A673 (cell line): ENCODE measurements at regions not wholly inside any gene's neighbourhood (a gene's known extent, or its start where the extent isn't known, plus 50 kb on each side); places are given as distances from the start of the nearest gene placed in this dataset.

Experiments used
- BruUV-seq: library from RNA; stranded (reverse); fragments of 400-500 nt; replicated peaks from 2 replicates; lab custom pipeline; 2021; lab: Mats Ljungman, UMichigan
- CTCF ChIA-PET: fragments of 300-600 bp; sonication (Branson Sonifier 250); formaldehyde crosslinking; loops from one replicate; lab custom pipeline; 2022; ENCODE audit warnings: antibody characterized with exemption; lab: Charles Lee
- POLR2A ChIA-PET: fragments of 300-600 bp; sonication (Branson Sonifier 250); formaldehyde crosslinking; loops from one replicate; lab custom pipeline; 2022; ENCODE audit warnings: antibody characterized with exemption; ENCODE audit not compliant: low non-redundant PET; lab: Charles Lee
- DNase-seq: peaks from one replicate; pipeline ENCODE4 v3.0.0-alpha.2; 2015; ENCODE audit warnings: low spot score
- H3K27ac ChIP-seq: fragments of 200-600 bp; sonication (generic); 2 replicates; pipeline ENCODE4 v1.5.1; 2016; ENCODE audit warnings: mixed run types, low read depth, mild to moderate bottlenecking, mixed read lengths, antibody characterized with exemption, low read length; ENCODE audit not compliant: poor library complexity, severe bottlenecking
- H3K27me3 ChIP-seq: fragments of 200-600 bp; sonication (generic); replicated peaks from 2 replicates; pipeline ENCODE4 v1.6.1; 2017; ENCODE audit warnings: mixed run types, low read depth, mild to moderate bottlenecking, mixed read lengths, antibody characterized with exemption, low read length; ENCODE audit not compliant: insufficient read depth, poor library complexity
- H3K36me3 ChIP-seq: fragments of 200-600 bp; sonication (generic); 2 replicates; pipeline ENCODE4 v1.6.1; 2016; ENCODE audit warnings: mixed run types, mild to moderate bottlenecking, mixed read lengths, antibody characterized with exemption, low read length; ENCODE audit not compliant: insufficient read depth, poor library complexity, severe bottlenecking
- H3K4me1 ChIP-seq: fragments of 200-600 bp; sonication (generic); 2 replicates; pipeline ENCODE4 v1.6.1; 2017; ENCODE audit warnings: mixed run types, mild to moderate bottlenecking, mixed read lengths, antibody characterized with exemption, low read length; ENCODE audit not compliant: insufficient read depth, poor library complexity, severe bottlenecking
- H3K4me3 ChIP-seq: fragments of 200-600 bp; sonication (generic); 2 replicates; pipeline ENCODE4 v1.5.1; 2016; ENCODE audit warnings: low read depth, mixed run types, mild to moderate bottlenecking, mixed read lengths, low read length; ENCODE audit not compliant: poor library complexity, severe bottlenecking
- H3K9me3 ChIP-seq: fragments of 200-600 bp; sonication (generic); 2 replicates; pipeline ENCODE4 v1.6.1; 2016; ENCODE audit warnings: mixed run types, low read depth, mild to moderate bottlenecking, mixed read lengths, antibody characterized with exemption, low read length; ENCODE audit not compliant: poor library complexity, severe bottlenecking
- CTCF ChIP-seq: fragments of 300-800, 200-600 bp; sonication (generic); conservative IDR thresholded peaks from 2 replicates; pipeline ENCODE4 v1.5.1; 2017; ENCODE audit warnings: low read depth, mild to moderate bottlenecking, antibody characterized with exemption, low read length, moderate library complexity, mixed read lengths
- EZH2 ChIP-seq: fragments of 200-600 bp; sonication (generic); IDR thresholded peaks from 2 replicates; pipeline ENCODE4 v1.6.1; 2017; ENCODE audit warnings: borderline replicate concordance, low read depth, mild to moderate bottlenecking, mixed read lengths, antibody characterized with exemption, low read length; ENCODE audit not compliant: poor library complexity, severe bottlenecking
- intact Hi-C: fragments of 100-400 bp; cut with micrococcal nuclease; formaldehyde crosslinking; loops from one replicate; pipeline ENCODE4 v1.10.0; 2022; ENCODE audit not compliant: unreplicated experiment

DNA sequence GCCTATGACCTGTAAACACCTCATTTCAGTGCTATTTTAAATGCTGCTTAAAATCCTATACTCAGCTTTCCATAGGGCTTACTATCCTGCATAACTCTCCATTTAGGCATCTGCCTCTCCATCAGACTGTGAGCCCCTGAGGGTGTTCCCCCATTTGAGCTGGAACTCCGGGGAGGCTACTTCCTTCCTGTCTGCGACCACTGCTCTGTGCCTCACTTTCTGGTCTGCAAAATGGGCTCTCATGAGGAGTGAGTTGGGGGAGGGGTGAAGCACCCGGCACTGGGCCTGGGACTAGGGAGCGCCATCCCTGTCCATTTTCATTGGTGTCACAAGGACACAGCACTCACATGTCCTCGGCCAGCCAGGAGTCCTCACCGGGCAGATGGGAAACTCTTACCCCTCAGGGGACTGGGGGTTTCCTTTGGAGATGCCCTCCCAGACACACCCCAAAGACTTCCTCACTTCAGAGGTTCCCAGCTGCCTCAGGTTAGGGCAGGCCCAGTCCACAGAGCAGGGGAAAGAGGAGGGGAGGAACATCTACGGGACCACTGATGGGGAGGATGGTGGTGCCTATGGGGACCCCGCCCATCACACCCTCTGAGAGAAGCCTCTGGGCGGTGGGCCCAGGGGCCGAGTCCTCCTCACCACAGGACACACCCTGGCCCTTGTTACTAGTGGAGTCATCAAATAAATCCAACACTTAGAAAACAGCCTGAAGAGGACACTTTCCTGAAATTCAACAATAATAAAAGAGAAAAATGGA is 134.9 kb downstream of the MATN1 start:
- H3K27ac ChIP-seq = no peak overlapping the region
- POLR2A ChIA-PET = no interaction called here

GRCh38 chr1:30586671-30587070 is 136.7 kb downstream of the MATN1 start:
- Histone ChIP-seq H3K27ac (no peak overlapping the region), H3K4me3 (no peak overlapping the region), H3K9me3 (no peaks in the 10 kb centered on the region), H3K36me3 (no peaks in the 10 kb centered on the region), H3K4me1 (no peaks in the 10 kb centered on the region), H3K27me3 (no peaks in the 10 kb centered on the region)
- DNase-seq = no peak
- intact Hi-C loops = no loop called here
- ChIA-PET CTCF (no interaction called here), POLR2A (no interaction called here)
- BruUV-seq = no TSS peak
- TF ChIP-seq CTCF (no peak), EZH2 (no peak)

More for the DNA sequence above, 134.9 kb downstream of the MATN1 start:
- TF ChIP-seq EZH2 (no peak), CTCF (no peak)
- BruUV-seq = no TSS peak
- no peaks in the 10 kb centered on the region for H3K36me3 ChIP-seq
- intact Hi-C loops = no loop called here
- DNase-seq = no peak
- CTCF ChIA-PET = no interaction called here
- no peaks in the 10 kb centered on the region for H3K4me1 ChIP-seq
- H3K9me3 ChIP-seq = peaks cover 6% of the 10 kb centered on the region
- H3K27me3 ChIP-seq = no peaks in the 10 kb centered on the region
- H3K4me3 ChIP-seq = no peak overlapping the region

DNA sequence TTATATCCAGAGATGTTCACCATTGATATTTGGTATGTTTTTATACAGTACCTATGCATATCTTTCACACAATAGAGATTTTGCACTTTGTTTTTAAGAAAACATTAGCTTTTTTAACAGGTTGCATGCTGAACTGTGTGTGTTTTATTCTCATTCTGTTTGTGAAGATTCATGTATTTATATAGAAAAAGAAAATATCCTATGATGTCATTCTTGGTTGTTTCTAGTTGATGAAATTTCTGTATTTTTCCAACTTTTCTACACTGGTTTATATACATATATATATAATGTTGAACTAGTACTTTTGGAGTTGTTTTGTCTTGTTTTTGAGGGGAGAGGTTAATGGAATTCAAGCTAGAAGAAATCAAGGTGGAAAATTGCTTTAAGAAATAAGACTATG is 143.8 kb downstream of the MATN1 start:
- TF ChIP-seq EZH2 (no peak), CTCF (no peak)
- Histone ChIP-seq H3K36me3 (no peaks in the 10 kb centered on the region), H3K9me3 (no peaks in the 10 kb centered on the region), H3K4me1 (no peaks in the 10 kb centered on the region), H3K27ac (no peak overlapping the region), H3K4me3 (no peak overlapping the region), H3K27me3 (no peaks in the 10 kb centered on the region)
- DNase-seq = no peak
- BruUV-seq = no TSS peak
- ChIA-PET CTCF (no interaction called here), POLR2A (no interaction called here)
- intact Hi-C loops = no loop called here
